SH-SY5Y (cell line): ENCODE measurements at regions not wholly inside any gene's neighbourhood (a gene's known extent, or its start where the extent isn't known, plus 50 kb on each side); places are given as distances from the start of the nearest gene placed in this dataset.

ENCODE experiments used
- GATA2 ChIP-seq: IDR thresholded peaks from 2 replicates; pipeline ENCODE4 v1.6.1; 2011; ENCODE audit warnings: mild to moderate bottlenecking, low read depth, low read length
- GATA3 ChIP-seq: IDR thresholded peaks from 2 replicates; pipeline ENCODE4 v1.6.1; 2011; ENCODE audit warnings: low read depth, mild to moderate bottlenecking, low read length, moderate library complexity

- TF ChIP-seq GATA3 (no peak), GATA2 (no peak)
These were observed 136.7 kb downstream of the SP3 start for GRCh38 chr2:173828189-173829142.
